Activated naive CD4-positive, alpha-beta T cell treated with anti-CD3 and anti-CD28 coated beads for 36 hours (primary cell): ENCODE measurements at regions not wholly inside any gene's neighbourhood (a gene's known extent, or its start where the extent isn't known, plus 50 kb on each side); places are given as distances from the start of the nearest gene placed in this dataset.

ENCODE experiments used
- CTCF ChIA-PET: fragments of 350-600 bp; sonication (Branson Sonifier 250); formaldehyde crosslinking; loops from one replicate; lab custom pipeline; 2021; ENCODE audit warnings: antibody characterized with exemption; lab: Charles Lee
- DNase-seq: peaks from one replicate; pipeline ENCODE4 v3.0.0-alpha.2; 2020
- H3K27ac Mint-ChIP-seq: one replicate; pipeline ENCODE4 v1.8.0; 2021; ENCODE audit warnings: mild to moderate bottlenecking, mixed read lengths
- H3K27me3 Mint-ChIP-seq: one replicate; pipeline ENCODE4 v1.8.0; 2021; ENCODE audit warnings: low read depth, mixed read lengths
- H3K36me3 Mint-ChIP-seq: one replicate; pipeline ENCODE4 v1.8.0; 2021; ENCODE audit warnings: low read depth, mixed read lengths
- H3K4me1 Mint-ChIP-seq: one replicate; pipeline ENCODE4 v1.8.0; 2021; ENCODE audit warnings: low read depth, mixed read lengths
- H3K4me3 Mint-ChIP-seq: one replicate; pipeline ENCODE4 v1.8.0; 2021; ENCODE audit warnings: mild to moderate bottlenecking, moderate library complexity, mixed read lengths
- H3K9me3 Mint-ChIP-seq: one replicate; pipeline ENCODE4 v1.8.0; 2021; ENCODE audit warnings: mixed read lengths
- intact Hi-C: fragments of 100-400 bp; cut with micrococcal nuclease; formaldehyde crosslinking; loops from one replicate; pipeline ENCODE4 v1.15.1; 2023

DNA sequence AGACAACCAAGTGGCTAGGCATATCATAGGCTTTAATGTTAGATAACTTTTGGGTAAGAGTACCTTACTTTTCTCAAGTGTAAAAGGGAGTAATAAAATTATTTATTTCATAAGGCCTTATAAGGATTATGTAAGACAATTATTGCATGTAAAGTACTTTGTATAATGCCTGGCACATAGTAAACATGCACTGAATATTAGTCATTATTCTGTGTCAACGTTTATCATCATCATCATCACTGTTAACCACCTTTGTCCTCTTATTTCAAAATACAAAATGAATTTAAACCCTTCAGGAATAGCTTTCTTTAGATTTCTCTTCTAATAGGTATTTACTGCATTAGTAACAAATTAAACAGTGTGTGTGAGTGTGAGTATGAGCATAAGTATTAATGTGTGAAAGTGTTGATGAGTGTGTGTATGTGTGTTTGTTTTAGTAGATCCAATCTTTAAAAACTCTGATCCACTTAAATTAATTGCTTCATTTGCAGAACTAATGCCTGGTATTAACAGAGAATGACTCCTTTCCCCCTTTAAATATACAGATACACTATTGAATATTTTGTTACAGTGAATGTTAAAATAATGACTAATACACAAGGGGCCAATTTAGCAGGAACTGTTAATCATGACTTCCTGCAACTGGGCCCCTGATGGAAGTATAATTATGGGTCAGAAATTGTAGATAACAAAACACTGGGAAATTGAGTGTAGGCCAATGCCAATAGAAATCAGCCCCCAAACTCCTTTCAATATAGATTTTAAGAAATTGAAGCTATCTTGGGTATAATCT is 213.3 kb upstream of the FZD8 start:
- H3K27ac Mint-ChIP-seq, result no peak overlapping the region
- peaks cover 7% of the 10 kb centered on the region for H3K9me3 Mint-ChIP-seq
- H3K27me3 Mint-ChIP-seq, result peaks cover 4% of the 10 kb centered on the region
- H3K36me3 Mint-ChIP-seq, result no peaks in the 10 kb centered on the region
- no peaks in the 10 kb centered on the region for H3K4me1 Mint-ChIP-seq
- intact Hi-C loops, result no loop called here
- H3K4me3 Mint-ChIP-seq, result no peak overlapping the region
- CTCF ChIA-PET, result no interaction called here
- no peak for DNase-seq

GRCh38 chr10:35854661-35855060 is 212.6 kb upstream of the FZD8 start:
- Mint-ChIP-seq H3K27ac (no peak overlapping the region), H3K4me3 (no peak overlapping the region), H3K36me3 (no peaks in the 10 kb centered on the region), H3K27me3 (peaks cover 4% of the 10 kb centered on the region), H3K4me1 (no peaks in the 10 kb centered on the region), H3K9me3 (peaks cover 7% of the 10 kb centered on the region)
- no peak for DNase-seq
- CTCF ChIA-PET, result no interaction called here
- intact Hi-C loops, result no loop called here

- DNase-seq, result no peak
- Mint-ChIP-seq H3K4me1 (no peaks in the 10 kb centered on the region), H3K9me3 (no peaks in the 10 kb centered on the region), H3K27me3 (peaks cover 4% of the 10 kb centered on the region), H3K27ac (no peak overlapping the region), H3K36me3 (no peaks in the 10 kb centered on the region), H3K4me3 (no peak overlapping the region)
- CTCF ChIA-PET, result interaction anchor here (0.6 kb wide), 1 partner anchor 8 kb away, joined by 4 read pairs; no protein-coding TSS in a partner anchor
- intact Hi-C loops, result no loop called here
Measured at GRCh38 chr10:35852721-35853120, 210.6 kb upstream of the FZD8 start.

- no peak overlapping the region for H3K27ac Mint-ChIP-seq
- H3K9me3 Mint-ChIP-seq, result no peaks in the 10 kb centered on the region
- H3K36me3 Mint-ChIP-seq, result no peaks in the 10 kb centered on the region
- no peaks in the 10 kb centered on the region for H3K4me1 Mint-ChIP-seq
- intact Hi-C loops, result no loop called here
- no peak for DNase-seq
- no peaks in the 10 kb centered on the region for H3K27me3 Mint-ChIP-seq
- no peak overlapping the region for H3K4me3 Mint-ChIP-seq
- CTCF ChIA-PET, result no interaction called here
Measured at GRCh38 chr10:35848412-35848811, 206.3 kb upstream of the FZD8 start.

DNA sequence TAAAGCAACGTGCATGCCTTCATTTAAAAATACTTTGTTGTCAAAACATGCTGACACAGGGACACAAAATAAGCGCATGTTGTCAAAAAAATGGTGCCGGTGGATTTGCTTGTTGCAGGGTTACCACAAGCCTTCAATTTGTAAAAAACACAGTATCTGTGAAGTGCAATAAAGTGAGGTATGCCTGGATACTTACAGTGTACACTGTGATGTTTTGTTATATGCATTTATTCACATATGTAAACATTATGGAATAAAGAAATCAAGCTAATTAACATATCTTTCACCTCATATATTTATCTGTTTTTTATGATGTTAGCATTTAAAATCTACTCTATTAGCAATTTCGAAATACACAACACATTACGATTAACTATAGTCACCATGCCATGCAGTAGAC is 202.6 kb upstream of the FZD8 start:
- Mint-ChIP-seq H3K27ac (no peak overlapping the region), H3K4me3 (no peak overlapping the region), H3K9me3 (peaks cover 3% of the 10 kb centered on the region), H3K27me3 (no peaks in the 10 kb centered on the region), H3K4me1 (no peaks in the 10 kb centered on the region), H3K36me3 (no peaks in the 10 kb centered on the region)
- CTCF ChIA-PET, result interaction anchor here (0.6 kb wide), 1 partner anchor 8 kb away, joined by 4 read pairs; no protein-coding TSS in a partner anchor
- no peak for DNase-seq
- intact Hi-C loops, result no loop called here

DNA sequence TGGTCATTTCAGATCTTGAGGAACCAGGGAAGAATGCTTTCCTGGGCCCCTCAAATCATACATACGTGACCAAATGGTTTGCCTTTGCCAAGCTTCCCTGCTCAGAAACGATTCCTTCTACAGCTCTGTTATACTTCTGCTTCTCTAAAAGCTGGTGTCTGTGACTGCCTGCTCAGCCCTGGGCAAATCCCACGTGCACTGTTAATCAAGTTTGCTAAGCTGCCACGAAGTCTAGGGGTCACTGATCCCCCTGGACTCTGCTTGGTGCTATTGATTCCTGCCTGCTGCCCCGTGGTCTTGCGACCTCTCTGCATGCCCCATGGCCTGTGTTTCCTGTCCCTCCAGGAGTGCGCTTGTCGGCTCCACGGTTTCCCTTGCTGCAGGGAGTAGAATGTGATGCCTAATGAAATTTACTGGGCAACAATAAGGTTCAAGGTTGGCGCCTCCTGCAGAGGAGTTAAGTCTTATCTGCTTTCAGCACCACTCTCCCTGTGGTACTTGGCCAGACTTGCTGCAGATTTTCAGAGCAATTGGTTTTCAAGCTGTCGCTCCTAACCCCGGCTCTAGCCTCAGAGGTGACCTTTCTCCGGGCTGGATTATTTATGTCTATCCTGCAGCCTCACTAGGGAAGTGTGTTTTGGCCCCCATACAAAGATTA is 201.6 kb upstream of the FZD8 start:
- Mint-ChIP-seq H3K27me3 (no peaks in the 10 kb centered on the region), H3K4me3 (no peak overlapping the region), H3K36me3 (no peaks in the 10 kb centered on the region), H3K9me3 (peaks cover 6% of the 10 kb centered on the region), H3K4me1 (no peaks in the 10 kb centered on the region), H3K27ac (no peak overlapping the region)
- CTCF ChIA-PET, result no interaction called here
- no peak for DNase-seq
- intact Hi-C loops, result no loop called here

DNA sequence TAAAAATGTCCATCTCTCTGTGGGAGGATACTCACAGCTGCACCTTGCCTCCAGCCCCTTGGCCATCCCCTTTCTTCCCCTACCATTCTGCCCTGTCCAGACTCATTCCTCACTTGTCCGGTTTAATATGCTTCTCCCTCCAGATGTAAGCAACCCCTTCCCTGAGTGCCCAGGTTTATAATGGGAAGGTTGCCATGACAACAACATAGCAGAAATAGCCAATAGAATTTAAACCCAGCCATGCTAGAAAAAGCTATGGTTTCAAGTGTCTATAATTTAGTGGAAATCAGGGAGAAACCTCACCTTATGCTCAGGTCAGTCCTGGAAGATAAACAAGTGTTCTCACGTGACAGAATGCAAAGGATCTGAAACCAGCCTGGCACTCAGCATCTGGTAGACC is 196.0 kb upstream of the FZD8 start:
- Mint-ChIP-seq H3K4me1 (no peaks in the 10 kb centered on the region), H3K4me3 (no peak overlapping the region), H3K9me3 (peaks cover 7% of the 10 kb centered on the region), H3K36me3 (no peaks in the 10 kb centered on the region), H3K27ac (no peak overlapping the region), H3K27me3 (peaks cover 3% of the 10 kb centered on the region)
- CTCF ChIA-PET, result no interaction called here
- no peak for DNase-seq
- intact Hi-C loops, result no loop called here

DNA sequence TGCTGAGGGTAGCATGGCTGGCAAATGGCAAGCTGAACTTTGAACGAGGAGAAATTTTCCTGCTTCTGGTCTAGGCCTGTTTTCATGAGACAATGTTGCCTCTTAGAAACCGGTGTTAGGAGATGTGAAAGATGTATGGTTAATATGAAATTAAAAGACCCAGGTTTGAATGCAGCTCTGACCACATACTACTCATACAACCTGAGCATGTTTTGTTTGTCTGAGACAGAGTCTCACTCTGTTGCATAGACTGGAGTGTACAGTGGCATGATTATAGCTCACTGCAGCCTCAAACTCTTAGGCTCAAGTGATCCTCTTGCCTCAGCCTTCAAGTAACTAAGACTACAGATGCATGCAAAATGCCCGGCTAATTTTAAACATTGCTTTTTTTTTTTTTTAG is 193.4 kb upstream of the FZD8 start:
- Mint-ChIP-seq H3K27me3 (peaks cover 3% of the 10 kb centered on the region), H3K9me3 (peaks cover 5% of the 10 kb centered on the region), H3K27ac (no peak overlapping the region), H3K36me3 (no peaks in the 10 kb centered on the region), H3K4me3 (no peak overlapping the region), H3K4me1 (no peaks in the 10 kb centered on the region)
- intact Hi-C loops, result no loop called here
- DNase-seq, result no peak
- CTCF ChIA-PET, result interaction anchor here (0.6 kb wide), 1 partner anchor 103 kb away, joined by 4 read pairs; no protein-coding TSS in a partner anchor

GRCh38 chr10:35834877-35835494 is 192.9 kb upstream of the FZD8 start:
- Mint-ChIP-seq H3K27me3 (peaks cover 3% of the 10 kb centered on the region), H3K9me3 (peaks cover 5% of the 10 kb centered on the region), H3K27ac (no peak overlapping the region), H3K4me3 (no peak overlapping the region), H3K36me3 (no peaks in the 10 kb centered on the region), H3K4me1 (no peaks in the 10 kb centered on the region)
- DNase-seq, result no peak
- CTCF ChIA-PET, result interaction anchor here (0.6 kb wide), 1 partner anchor 921 kb away, joined by 6 read pairs; no protein-coding TSS in a partner anchor
- intact Hi-C loops, result no loop called here

- intact Hi-C loops, result no loop called here
- Mint-ChIP-seq H3K9me3 (peaks cover 1% of the 10 kb centered on the region), H3K4me1 (no peaks in the 10 kb centered on the region), H3K27me3 (no peaks in the 10 kb centered on the region), H3K27ac (no peak overlapping the region), H3K4me3 (no peak overlapping the region), H3K36me3 (no peaks in the 10 kb centered on the region)
- CTCF ChIA-PET, result no interaction called here
- no peak for DNase-seq
Measured at GRCh38 chr10:35827783-35828182, 185.7 kb upstream of the FZD8 start.

- intact Hi-C loops, result no loop called here
- H3K36me3 Mint-ChIP-seq, result no peaks in the 10 kb centered on the region
- H3K27me3 Mint-ChIP-seq, result no peaks in the 10 kb centered on the region
- no peaks in the 10 kb centered on the region for H3K9me3 Mint-ChIP-seq
- no peak overlapping the region for H3K4me3 Mint-ChIP-seq
- DNase-seq, result no peak
- H3K27ac Mint-ChIP-seq, result no peak overlapping the region
- H3K4me1 Mint-ChIP-seq, result no peaks in the 10 kb centered on the region
- CTCF ChIA-PET, result no interaction called here
Measured at GRCh38 chr10:35824704-35825103, 182.6 kb upstream of the FZD8 start.

- Mint-ChIP-seq H3K27me3 (no peaks in the 10 kb centered on the region), H3K9me3 (peaks cover 4% of the 10 kb centered on the region), H3K4me1 (no peaks in the 10 kb centered on the region), H3K27ac (no peak overlapping the region), H3K36me3 (no peaks in the 10 kb centered on the region), H3K4me3 (no peak overlapping the region)
- intact Hi-C loops, result no loop called here
- CTCF ChIA-PET, result interaction anchor here (0.6 kb wide), 1 partner anchor 1066 kb away, joined by 3 read pairs; no protein-coding TSS in a partner anchor
- DNase-seq, result no peak
Measured at GRCh38 chr10:35822316-35822715, 180.2 kb upstream of the FZD8 start.
